Esophagus muscularis mucosa (tissue), 4 donors: ENCODE measurements at regions not wholly inside any gene's neighbourhood (a gene's known extent, or its start where the extent isn't known, plus 50 kb on each side); places are given as distances from the start of the nearest gene placed in this dataset.
"Not testable (repeated sequence)": the region's sequence is repeated elsewhere in the genome, so short reads cannot be mapped to it uniquely, and the experiment has no call there.

Experiments used
- DNase-seq: peaks from one replicate; pipeline ENCODE4 v3.0.0-alpha.2; 2017; ENCODE audit errors: extremely low spot score
- H3K27ac ChIP-seq, 4 donors: fragments of 200-600 bp; sonication (generic); replicated peaks in 1 of 4; 1 replicate in 3 of 4; 2 replicates in 1 of 4; pipeline ENCODE4 v1.5.1; 2016 to 2019; ENCODE audit warnings: mild to moderate bottlenecking in 1 of 4
- H3K27me3 ChIP-seq, 4 donors: fragments of 200-600 bp; sonication (generic); one replicate each; pipeline versions ENCODE4 v1.5.1 to v1.6.0; 2016 to 2019
- H3K36me3 ChIP-seq, 4 donors: fragments of 200-600 bp; sonication (generic); one replicate each; pipeline ENCODE4 v1.5.1; 2016 to 2019
- H3K4me1 ChIP-seq, 4 donors: fragments of 200-600 bp; sonication (generic); one replicate each; pipeline ENCODE4 v1.5.1; 2016 to 2019
- H3K4me3 ChIP-seq, 4 donors: fragments of 200-600 bp; sonication (generic); 1 replicate in 2 of 4; 2 replicates in 2 of 4; pipeline ENCODE4 v1.5.1; 2016 to 2019; ENCODE audit warnings: mild to moderate bottlenecking in 4 of 4, moderate library complexity in 1 of 4
- H3K9me3 ChIP-seq, 4 donors: fragments of 200-600 bp; sonication (generic); 1 replicate in 3 of 4; 2 replicates in 1 of 4; pipeline ENCODE4 v1.5.1; 2016 to 2019
- CTCF ChIP-seq, 3 experiments: fragments of 200-600 bp in 2 of 3; fragments of 450-650 bp in 1 of 3; sonication (generic) in 2 of 3; IDR thresholded peaks; one replicate each; pipeline ENCODE4 v1.5.1; 2017 to 2019; ENCODE audit warnings: antibody characterized with exemption in 3 of 3, mild to moderate bottlenecking in 2 of 3, moderate library complexity in 1 of 3
- EP300 ChIP-seq: sonication (generic); formaldehyde crosslinking; IDR thresholded peaks from one replicate; pipeline ENCODE4 v1.6.1; 2017; ENCODE audit warnings: antibody characterized with exemption
- POLR2A ChIP-seq: fragments of 450-650 bp; IDR thresholded peaks from one replicate; pipeline ENCODE4 v1.6.1; 2017; ENCODE audit warnings: antibody characterized with exemption, moderate library complexity, mild to moderate bottlenecking, low read depth
- POLR2AphosphoS5 ChIP-seq, 2 donors: sonication (generic); formaldehyde crosslinking; IDR thresholded peaks; one replicate each; pipeline ENCODE4 v1.6.1; 2017; ENCODE audit warnings: antibody characterized with exemption in 2 of 2
- whole genome bisulfite sequencing: methylation state at CpG from one replicate; pipeline ENCODE4 v1.1.5; 2018; 5-methylcytosine and 5-hydroxymethylcytosine counted together
- intact Hi-C: fragments of 100-400 bp; cut with DNase I; formaldehyde crosslinking; loops from one replicate; pipeline ENCODE4 v1.15.1; 2023

- H3K36me3 ChIP-seq, H3K27ac ChIP-seq, H3K9me3 ChIP-seq, H3K4me1 ChIP-seq, H3K4me3 ChIP-seq, intact Hi-C loops: not testable (repeated sequence)
- peaks cover 0 to 27% (median 0%) of the 10 kb centered on the region in 4 donors for H3K27me3 ChIP-seq
- peak; percentile 34 for DNase-seq
- no CpG with 5 or more reads among the region's 13 CpGs for WGBS
- TF ChIP-seq CTCF (IDR thresholded peaks at IDR 0.05): peak in 1 of 3 experiments; percentile 14
These were observed 643.8 kb downstream of the TMEM121 start for GRCh38 chr14:106170163-106170658.

- no peaks in the 10 kb centered on the region for H3K9me3 ChIP-seq
- no peaks in the 10 kb centered on the region for H3K4me1 ChIP-seq
- peak; percentile 91 for DNase-seq
- intact Hi-C loops: no loop called here
- WGBS: 43% methylated on average over 6 of the region's 7 CpGs
- no peaks in the 10 kb centered on the region for H3K36me3 ChIP-seq
- peaks cover 0 to 13% (median 0%) of the 10 kb centered on the region in 4 donors for H3K27me3 ChIP-seq
- H3K27ac ChIP-seq: no peak overlapping the region
- TF ChIP-seq CTCF (IDR thresholded peaks at IDR 0.05) (no peak), POLR2AphosphoS5 (IDR thresholded peaks at IDR 0.05) (no peak), POLR2A (no peak), EP300 (no peak)
- H3K4me3 ChIP-seq: no peak overlapping the region
These were observed 647.8 kb downstream of the TMEM121 start for GRCh38 chr14:106174206-106174605.

- peak; percentile 57 for DNase-seq
- peaks cover 0 to 16% (median 0%) of the 10 kb centered on the region in 4 donors for H3K27me3 ChIP-seq
- H3K9me3 ChIP-seq, intact Hi-C loops, H3K4me1 ChIP-seq, H3K4me3 ChIP-seq, H3K27ac ChIP-seq, H3K36me3 ChIP-seq: not testable (repeated sequence)
- 41% methylated on average over 7 of the region's 7 CpGs for WGBS
These were observed 651.2 kb downstream of the TMEM121 start for GRCh38 chr14:106177266-106178246.

GRCh38 chr14:106179761-106180160 lies 653.4 kb downstream of the TMEM121 start:
- intact Hi-C loops: no loop called here
- H3K27me3 ChIP-seq: peaks cover 0 to 16% (median 0%) of the 10 kb centered on the region in 4 donors
- TF ChIP-seq POLR2A (no peak), POLR2AphosphoS5 (IDR thresholded peaks at IDR 0.05) (no peak), EP300 (no peak), CTCF (IDR thresholded peaks at IDR 0.05) (no peak)
- no peak overlapping the region for H3K27ac ChIP-seq
- no peak overlapping the region for H3K4me3 ChIP-seq
- no peaks in the 10 kb centered on the region for H3K4me1 ChIP-seq
- H3K36me3 ChIP-seq: no peaks in the 10 kb centered on the region
- DNase-seq: peak; percentile 34
- WGBS: 51% methylated on average over 2 of the region's 2 CpGs
- H3K9me3 ChIP-seq: no peaks in the 10 kb centered on the region

DNA sequence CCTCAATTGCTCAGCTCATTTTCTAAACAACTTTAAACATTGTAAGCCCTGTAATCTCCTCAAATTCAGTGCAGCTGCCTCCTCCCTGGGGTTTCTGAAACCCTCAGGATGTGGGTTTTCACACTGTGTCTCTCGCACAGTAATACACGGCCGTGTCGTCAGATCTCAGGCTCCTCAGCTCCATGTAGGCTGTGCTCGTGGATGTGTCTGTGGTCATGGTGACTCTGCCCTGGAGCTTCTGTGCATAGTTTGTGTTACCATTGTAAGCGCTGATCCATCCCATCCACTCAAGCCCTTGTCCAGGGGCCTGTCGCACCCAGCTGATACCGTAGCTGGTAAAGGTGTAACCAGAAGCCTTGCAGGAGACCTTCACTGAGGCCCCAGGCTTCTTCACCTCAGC lies 658.4 kb downstream of the TMEM121 start:
- H3K4me3 ChIP-seq, H3K4me1 ChIP-seq, H3K9me3 ChIP-seq, intact Hi-C loops, H3K27ac ChIP-seq, H3K36me3 ChIP-seq: not testable (repeated sequence)
- WGBS: 68% methylated on average over 8 of the region's 8 CpGs
- peaks cover 0 to 23% (median 0%) of the 10 kb centered on the region in 4 donors for H3K27me3 ChIP-seq
- peak; percentile 86 for DNase-seq

GRCh38 chr14:106185174-106185836 lies 658.9 kb downstream of the TMEM121 start:
- H3K27ac ChIP-seq, H3K36me3 ChIP-seq, H3K4me3 ChIP-seq, intact Hi-C loops, H3K9me3 ChIP-seq, H3K4me1 ChIP-seq: not testable (repeated sequence)
- DNase-seq: peak; percentile 47
- WGBS: 73% methylated on average over 6 of the region's 6 CpGs
- H3K27me3 ChIP-seq: peaks cover 0 to 22% (median 0%) of the 10 kb centered on the region in 4 donors
